ENCODE measurements at regions not wholly inside any gene's neighbourhood (a gene's known extent, or its start where the extent isn't known, plus 50 kb on each side); places are given as distances from the start of the nearest gene placed in this dataset.

DNA sequence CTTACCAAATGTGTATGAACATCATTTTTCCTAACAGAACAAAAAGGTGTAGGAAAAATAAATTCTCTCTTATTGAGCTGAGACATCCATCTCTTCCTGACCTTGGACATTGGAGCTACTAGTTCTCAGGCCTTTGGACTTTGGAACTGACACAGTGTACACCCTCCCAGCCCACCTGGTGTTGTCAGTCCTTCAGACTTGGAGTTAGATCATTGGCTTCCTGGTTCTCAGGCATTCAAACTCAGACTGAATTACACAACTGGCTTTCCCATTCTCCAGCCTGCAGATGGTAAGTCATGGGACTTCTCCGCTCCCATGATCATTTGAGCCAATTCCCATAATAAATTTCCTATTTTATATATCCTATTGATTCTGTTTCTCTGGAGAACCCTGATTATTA is 84.8 kb upstream of the EDNRA start:
- H3K36me3 ChIP-seq, result no peaks in the 10 kb centered on the region
- intact Hi-C loops (cut with DNase I; ENCODE audit: low total_unique reads), result no loop called here
- no peak for DNase-seq
- no peaks in the 10 kb centered on the region for H3K4me1 ChIP-seq
- H3K27me3 ChIP-seq, result no peaks in the 10 kb centered on the region
- TF ChIP-seq, protein P1, sequence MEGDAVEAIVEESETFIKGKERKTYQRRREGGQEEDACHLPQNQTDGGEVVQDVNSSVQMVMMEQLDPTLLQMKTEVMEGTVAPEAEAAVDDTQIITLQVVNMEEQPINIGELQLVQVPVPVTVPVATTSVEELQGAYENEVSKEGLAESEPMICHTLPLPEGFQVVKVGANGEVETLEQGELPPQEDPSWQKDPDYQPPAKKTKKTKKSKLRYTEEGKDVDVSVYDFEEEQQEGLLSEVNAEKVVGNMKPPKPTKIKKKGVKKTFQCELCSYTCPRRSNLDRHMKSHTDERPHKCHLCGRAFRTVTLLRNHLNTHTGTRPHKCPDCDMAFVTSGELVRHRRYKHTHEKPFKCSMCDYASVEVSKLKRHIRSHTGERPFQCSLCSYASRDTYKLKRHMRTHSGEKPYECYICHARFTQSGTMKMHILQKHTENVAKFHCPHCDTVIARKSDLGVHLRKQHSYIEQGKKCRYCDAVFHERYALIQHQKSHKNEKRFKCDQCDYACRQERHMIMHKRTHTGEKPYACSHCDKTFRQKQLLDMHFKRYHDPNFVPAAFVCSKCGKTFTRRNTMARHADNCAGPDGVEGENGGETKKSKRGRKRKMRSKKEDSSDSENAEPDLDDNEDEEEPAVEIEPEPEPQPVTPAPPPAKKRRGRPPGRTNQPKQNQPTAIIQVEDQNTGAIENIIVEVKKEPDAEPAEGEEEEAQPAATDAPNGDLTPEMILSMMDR (IDR thresholded peaks at IDR 0.05), result no peak
- no peak overlapping the region for H3K4me3 ChIP-seq
- H3K27ac ChIP-seq, result no peak overlapping the region
- H3K9me3 ChIP-seq, result no peaks in the 10 kb centered on the region

DNA sequence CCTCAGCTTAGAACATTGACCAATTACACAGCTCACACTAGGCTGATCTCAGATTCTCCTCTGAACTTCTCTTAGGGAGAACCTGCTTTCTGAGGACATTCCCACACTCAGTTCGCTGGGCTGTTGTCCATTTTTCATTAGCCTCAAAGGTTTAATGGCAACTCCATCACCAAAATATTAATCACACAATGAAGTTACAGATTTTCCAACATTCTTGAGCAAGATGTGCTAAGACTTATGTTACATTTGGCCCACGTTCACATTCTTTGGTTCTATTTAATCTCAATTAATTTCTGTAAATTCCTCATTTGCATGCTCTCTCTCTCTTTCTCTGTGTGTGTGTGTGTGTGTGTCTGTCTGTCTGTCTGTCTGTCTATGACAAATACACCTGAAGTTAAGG is 82.3 kb upstream of the EDNRA start:
- Histone ChIP-seq H3K9me3 (no peaks in the 10 kb centered on the region), H3K4me1 (no peaks in the 10 kb centered on the region), H3K4me3 (no peak overlapping the region), H3K27me3 (no peaks in the 10 kb centered on the region), H3K36me3 (no peaks in the 10 kb centered on the region), H3K27ac (no peak overlapping the region)
- intact Hi-C loops (cut with DNase I; ENCODE audit: low total_unique reads), result no loop called here
- DNase-seq, result no peak
- TF ChIP-seq, protein P1 (IDR thresholded peaks at IDR 0.05), result no peak

DNA sequence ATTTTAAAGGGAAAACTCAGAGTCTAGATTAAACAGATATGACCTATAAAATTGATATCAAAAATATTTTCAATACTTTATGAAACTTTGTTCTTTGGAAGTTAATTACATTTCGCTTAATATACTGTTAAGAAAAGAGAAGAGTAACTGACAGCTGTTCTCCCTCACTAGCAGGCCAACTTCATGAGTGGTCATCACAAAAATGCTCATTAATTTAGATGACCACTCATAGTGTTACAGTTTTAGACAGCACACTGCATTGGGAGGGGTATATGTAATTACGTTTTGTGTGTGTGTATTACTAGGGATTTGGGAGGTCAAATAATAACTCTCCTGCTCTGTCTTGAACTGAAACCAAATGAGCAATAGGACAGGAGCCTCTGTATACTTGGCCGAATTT is 80.2 kb upstream of the EDNRA start:
- no peak overlapping the region for H3K4me3 ChIP-seq
- TF ChIP-seq, protein P1 (IDR thresholded peaks at IDR 0.05), result no peak
- H3K36me3 ChIP-seq, result no peaks in the 10 kb centered on the region
- H3K4me1 ChIP-seq, result no peaks in the 10 kb centered on the region
- DNase-seq, result no peak
- H3K9me3 ChIP-seq, result no peaks in the 10 kb centered on the region
- no peak overlapping the region for H3K27ac ChIP-seq
- intact Hi-C loops (cut with DNase I; ENCODE audit: low total_unique reads), result no loop called here
- H3K27me3 ChIP-seq, result no peaks in the 10 kb centered on the region

DNA sequence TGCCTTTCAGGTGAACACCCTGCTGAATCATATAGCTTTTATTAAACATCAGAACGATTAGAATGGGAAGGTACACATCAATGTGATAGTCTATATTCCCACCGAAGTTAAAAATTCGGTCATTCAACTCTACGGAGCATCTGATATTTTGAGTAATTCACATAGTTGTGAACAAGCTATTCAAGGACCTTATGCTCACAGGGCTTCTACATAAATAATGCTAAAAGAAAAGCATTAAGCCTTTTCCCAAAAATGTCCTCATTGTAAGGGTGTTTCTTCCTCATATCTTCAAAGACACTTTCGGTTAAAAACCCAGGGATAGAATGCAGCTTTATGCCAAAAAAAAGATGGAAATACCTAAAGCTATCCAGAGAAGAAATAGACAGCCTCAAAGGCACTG is 79.7 kb upstream of the EDNRA start:
- TF ChIP-seq, protein P1 (IDR thresholded peaks at IDR 0.05), result no peak
- intact Hi-C loops (cut with DNase I; ENCODE audit: low total_unique reads), result no loop called here

DNA sequence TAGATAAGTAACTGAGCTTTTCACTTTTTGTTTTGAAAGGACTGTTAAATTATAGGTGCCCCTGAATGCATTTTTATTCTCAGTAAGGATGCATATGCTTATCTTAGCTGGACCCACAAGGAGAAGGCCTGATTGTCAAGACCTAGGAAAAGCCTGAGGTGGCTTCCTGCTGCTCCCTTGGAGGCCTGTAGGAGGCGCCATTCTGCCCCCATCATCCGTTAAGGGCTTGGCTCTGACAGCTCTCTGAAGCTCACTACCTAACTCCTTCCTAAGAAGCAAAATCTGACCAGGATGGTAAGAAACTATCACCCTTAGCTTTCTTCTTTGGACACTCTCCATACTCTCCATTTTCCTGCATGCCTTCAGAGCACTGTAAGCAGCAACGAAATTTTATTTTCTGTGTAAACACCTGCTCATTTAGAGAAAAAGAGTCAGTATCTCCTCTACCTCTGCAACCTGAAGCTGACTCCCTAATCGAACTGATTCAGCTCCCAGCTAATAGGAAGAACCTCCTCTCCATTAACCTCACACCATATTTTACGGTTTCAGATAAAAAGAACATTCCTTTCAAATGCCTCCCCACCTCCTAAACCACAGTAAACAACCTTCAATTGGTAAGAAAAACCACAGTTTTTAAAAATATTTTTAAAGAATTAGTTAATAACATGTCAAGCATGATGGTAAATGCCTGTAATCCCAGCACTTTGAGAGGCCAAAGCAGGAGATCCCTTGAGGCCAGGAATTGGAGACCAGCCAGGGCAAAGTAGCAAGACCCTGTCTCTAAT is 73.4 kb upstream of the EDNRA start:
- H3K27ac ChIP-seq, result peak overlapping the region in 1 of 2 donors; percentile 14
- DNase-seq, result no peak
- TF ChIP-seq, protein P1 (IDR thresholded peaks at IDR 0.05), result peak in 1 of 2 experiments; percentile 12
- H3K4me3 ChIP-seq, result no peak overlapping the region
- no peaks in the 10 kb centered on the region for H3K36me3 ChIP-seq
- H3K9me3 ChIP-seq, result no peaks in the 10 kb centered on the region
- intact Hi-C loops (cut with DNase I; ENCODE audit: low total_unique reads), result no loop called here
- no peaks in the 10 kb centered on the region for H3K27me3 ChIP-seq
- peaks cover 0 to 21% (median 9%) of the 10 kb centered on the region in 4 donors for H3K4me1 ChIP-seq

More for the DNA sequence above, 79.7 kb upstream of the EDNRA start:
- H3K27ac ChIP-seq, result no peak overlapping the region
- no peaks in the 10 kb centered on the region for H3K9me3 ChIP-seq
- no peak for DNase-seq
- H3K4me3 ChIP-seq, result no peak overlapping the region
- no peaks in the 10 kb centered on the region for H3K27me3 ChIP-seq
- no peaks in the 10 kb centered on the region for H3K36me3 ChIP-seq
- no peaks in the 10 kb centered on the region for H3K4me1 ChIP-seq

All from tibial artery (tissue), 4 donors.